HCT116 (cell line): ENCODE measurements at regions not wholly inside any gene's neighbourhood (a gene's known extent, or its start where the extent isn't known, plus 50 kb on each side); places are given as distances from the start of the nearest gene placed in this dataset.

ENCODE experiments used
- ATAC-seq: fragments of 200-7000 bp; cut with Tn5 transposase; 2 replicates; pipeline ENCODE4 v1.9.1; 2020; ENCODE audit warnings: mild to moderate bottlenecking, moderate library complexity
- BruUV-seq: library from RNA; stranded (reverse); fragments of 400-500 nt; replicated peaks from 2 replicates; lab custom pipeline; 2021; lab: Mats Ljungman, UMichigan
- CTCF ChIA-PET: fragments of 300-600 bp; sonication (Branson Sonifier 250); formaldehyde crosslinking; loops from one replicate; lab custom pipeline; 2021; ENCODE audit warnings: antibody characterized with exemption; lab: Charles Lee
- POLR2A ChIA-PET: fragments of 300-600, 350-600 bp; sonication (Branson Sonifier 250); formaldehyde crosslinking; loops from one replicate; lab custom pipeline; 2021; ENCODE audit warnings: antibody characterized with exemption; lab: Charles Lee
- RAD21 ChIA-PET, 2 experiments: fragments of 300-600 bp; sonication (Branson Sonifier 250); formaldehyde crosslinking; loops; one replicate each; lab custom pipeline; 2023; ENCODE audit warnings: low total read pairs in 2 of 2; ENCODE audit not compliant: uncharacterized antibody in 2 of 2, unreplicated experiment in 2 of 2, low non-redundant PET in 1 of 2; lab: Charles Lee
- DNase-seq: peaks from one replicate; pipeline ENCODE4 v3.0.0-alpha.2; 2010; ENCODE audit warnings: low read depth, low spot score
- H2AFZ ChIP-seq: fragments of 200-600 bp; shearing (Covaris generic), sonication (generic); 2 replicates; pipeline ENCODE4 v1.6.1; 2017; ENCODE audit warnings: low read depth, mixed run types, mixed read lengths, antibody characterized with exemption, low read length; ENCODE audit not compliant: poor library complexity, severe bottlenecking
- H3K27ac ChIP-seq: 2 replicates; pipeline ENCODE4 v1.5.1; 2012; ENCODE audit warnings: low read depth, low read length
- H3K27me3 ChIP-seq: fragments of 200-600 bp; sonication (generic); 2 replicates; pipeline ENCODE4 v1.6.1; 2016; ENCODE audit warnings: mixed run types, low read length, mixed read lengths; ENCODE audit not compliant: insufficient read depth
- H3K36me3 ChIP-seq, 2 experiments: fragments of 200-500 bp in 1 of 2; fragments of 200-600 bp in 1 of 2; sonication (Bioruptor generic) in 1 of 2; sonication (generic) in 1 of 2; 2 replicates each; pipeline versions ENCODE4 v1.5.1 to v1.6.1; 2014 to 2016; ENCODE audit warnings: low read length in 2 of 2, inconsistent platforms in 1 of 2, mixed read lengths in 1 of 2, mixed run types in 1 of 2; ENCODE audit not compliant: insufficient read depth in 2 of 2, control insufficient read depth in 1 of 2
- H3K4me1 ChIP-seq, 2 experiments: fragments of 200-600 bp in 1 of 2; sonication (generic) in 1 of 2; 2 replicates each; pipeline versions ENCODE4 v1.5.1 to v1.6.1; 2012 to 2017; ENCODE audit warnings: low read length in 2 of 2, inconsistent platforms in 1 of 2, mild to moderate bottlenecking in 1 of 2, mixed read lengths in 1 of 2, mixed run types in 1 of 2, moderate library complexity in 1 of 2; ENCODE audit not compliant: insufficient read depth in 2 of 2, control insufficient read depth in 1 of 2
- H3K4me2 ChIP-seq: fragments of 200-600 bp; sonication (generic); 2 replicates; pipeline ENCODE4 v1.6.1; 2017; ENCODE audit warnings: mixed run types, low read length, mixed read lengths
- H3K4me3 ChIP-seq, 2 experiments: fragments of 200-600 bp in 1 of 2; sonication (generic) in 1 of 2; replicated peaks in 1 of 2; 2 replicates each; pipeline ENCODE4 v1.5.1; 2011 to 2016; ENCODE audit warnings: low read length in 2 of 2, control low read depth in 1 of 2, low read depth in 1 of 2, mild to moderate bottlenecking in 1 of 2, mixed read lengths in 1 of 2, mixed run types in 1 of 2
- H3K79me2 ChIP-seq: fragments of 200-600 bp; sonication (generic); 2 replicates; pipeline ENCODE4 v1.6.1; 2017; ENCODE audit warnings: mild to moderate bottlenecking, mixed run types, low read length, moderate library complexity, mixed read lengths; ENCODE audit not compliant: insufficient read depth
- H3K9ac ChIP-seq: fragments of 200-600 bp; sonication (generic); 2 replicates; pipeline ENCODE4 v1.6.1; 2016; ENCODE audit warnings: low read length, mixed read lengths
- H3K9me2 ChIP-seq: fragments of 200-600 bp; sonication (generic), shearing (Covaris generic); 2 replicates; pipeline ENCODE4 v1.6.1; 2017; ENCODE audit warnings: mixed run types, mild to moderate bottlenecking, moderate library complexity; ENCODE audit not compliant: insufficient read depth
- H3K9me3 ChIP-seq, 2 experiments: fragments of 200-500 bp in 1 of 2; fragments of 200-600 bp in 1 of 2; sonication (Bioruptor generic) in 1 of 2; sonication (generic) in 1 of 2; 2 replicates each; pipeline ENCODE4 v1.6.1; 2014 to 2017; ENCODE audit warnings: low read length in 2 of 2, mixed read lengths in 2 of 2, inconsistent platforms in 1 of 2, low read depth in 1 of 2, mild to moderate bottlenecking in 1 of 2, mixed run types in 1 of 2, moderate library complexity in 1 of 2; ENCODE audit not compliant: control insufficient read depth in 1 of 2, insufficient read depth in 1 of 2
- H4K20me1 ChIP-seq: fragments of 200-600 bp; sonication (generic), shearing (Covaris generic); 2 replicates; pipeline ENCODE4 v1.6.1; 2017; ENCODE audit warnings: mixed run types, mild to moderate bottlenecking, moderate library complexity; ENCODE audit not compliant: insufficient read depth
- EGR1 ChIP-seq: IDR thresholded peaks from 2 replicates; pipeline ENCODE4 v1.6.1; 2012; ENCODE audit warnings: low read depth
- EZH2phosphoT487 ChIP-seq: fragments of 200-600 bp; IDR thresholded peaks from 2 replicates; pipeline ENCODE4 v1.6.1; 2018; ENCODE audit warnings: antibody characterized with exemption, borderline replicate concordance
- FOSL1 ChIP-seq: IDR thresholded peaks from 2 replicates; pipeline ENCODE4 v1.6.1; 2012; ENCODE audit warnings: low read depth
- JUND ChIP-seq: IDR thresholded peaks from 2 replicates; pipeline ENCODE4 v1.6.1; 2012
- POLR2A ChIP-seq: IDR thresholded peaks from 2 replicates; pipeline ENCODE4 v1.7.0; 2011; ENCODE audit warnings: borderline replicate concordance; ENCODE audit not compliant: insufficient read depth, insufficient read length; ENCODE audit errors: extremely low read depth
- POLR2AphosphoS5 ChIP-seq: IDR thresholded peaks from 2 replicates; pipeline ENCODE4 v1.6.1; 2011; ENCODE audit warnings: mild to moderate bottlenecking, low read depth, low read length, moderate library complexity
- YY1 ChIP-seq: IDR thresholded peaks from 2 replicates; pipeline ENCODE4 v1.6.1; 2011; ENCODE audit warnings: low read length, low read depth, moderate library complexity, mild to moderate bottlenecking; ENCODE audit not compliant: insufficient replicate concordance; ENCODE audit errors: extremely low read depth
- ZFX ChIP-seq: fragments of 450-650 bp; IDR thresholded peaks from 2 replicates; pipeline ENCODE4 v1.6.1; 2017
- ZNF274 ChIP-seq: fragments of 200-500 bp; sonication (Bioruptor generic); IDR thresholded peaks from 2 replicates; pipeline ENCODE4 v1.6.1; 2014; ENCODE audit warnings: mild to moderate bottlenecking, low read depth, low read length, inconsistent platforms
- intact Hi-C: fragments of 100-400 bp; cut with micrococcal nuclease; formaldehyde crosslinking; loops from 2 replicates; pipeline ENCODE4 v1.10.0; 2022
- TF ChIP-seq, protein P1 (sequence below): IDR thresholded peaks from 2 replicates; pipeline ENCODE4 v1.6.1; 2011; ENCODE audit warnings: mild to moderate bottlenecking, low read length, moderate library complexity; ENCODE audit not compliant: insufficient replicate concordance; ENCODE audit errors: extremely low read depth
- TF ChIP-seq, protein P2 (sequence below): IDR thresholded peaks from 2 replicates; pipeline ENCODE4 v1.6.1; 2012
- TF ChIP-seq, protein P3 (sequence below): IDR thresholded peaks from 2 replicates; pipeline ENCODE4 v1.6.1; 2012; ENCODE audit warnings: low read depth

GRCh38 chr9:92179286-92180001 lies 64.2 kb upstream of the SPTLC1 start (continued):
- TF ChIP-seq YY1 = no peak
- TF ChIP-seq, protein P1, sequence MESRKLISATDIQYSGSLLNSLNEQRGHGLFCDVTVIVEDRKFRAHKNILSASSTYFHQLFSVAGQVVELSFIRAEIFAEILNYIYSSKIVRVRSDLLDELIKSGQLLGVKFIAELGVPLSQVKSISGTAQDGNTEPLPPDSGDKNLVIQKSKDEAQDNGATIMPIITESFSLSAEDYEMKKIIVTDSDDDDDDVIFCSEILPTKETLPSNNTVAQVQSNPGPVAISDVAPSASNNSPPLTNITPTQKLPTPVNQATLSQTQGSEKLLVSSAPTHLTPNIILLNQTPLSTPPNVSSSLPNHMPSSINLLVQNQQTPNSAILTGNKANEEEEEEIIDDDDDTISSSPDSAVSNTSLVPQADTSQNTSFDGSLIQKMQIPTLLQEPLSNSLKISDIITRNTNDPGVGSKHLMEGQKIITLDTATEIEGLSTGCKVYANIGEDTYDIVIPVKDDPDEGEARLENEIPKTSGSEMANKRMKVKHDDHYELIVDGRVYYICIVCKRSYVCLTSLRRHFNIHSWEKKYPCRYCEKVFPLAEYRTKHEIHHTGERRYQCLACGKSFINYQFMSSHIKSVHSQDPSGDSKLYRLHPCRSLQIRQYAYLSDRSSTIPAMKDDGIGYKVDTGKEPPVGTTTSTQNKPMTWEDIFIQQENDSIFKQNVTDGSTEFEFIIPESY = no peak
- TF ChIP-seq, protein P2, sequence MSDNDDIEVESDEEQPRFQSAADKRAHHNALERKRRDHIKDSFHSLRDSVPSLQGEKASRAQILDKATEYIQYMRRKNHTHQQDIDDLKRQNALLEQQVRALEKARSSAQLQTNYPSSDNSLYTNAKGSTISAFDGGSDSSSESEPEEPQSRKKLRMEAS = no peak
- no peak for TF ChIP-seq FOSL1
- no peak for TF ChIP-seq ZFX
- TF ChIP-seq EGR1 = no peak

GRCh38 chr9:92177591-92177990 lies 62.4 kb upstream of the SPTLC1 start:
- ChIA-PET RAD21 (no interaction called here), CTCF (no interaction called here), POLR2A (no interaction called here)
- no peak overlapping the region for H3K4me2 ChIP-seq
- H3K9me3 ChIP-seq = no peaks in the 10 kb centered on the region; a peak in 1 of 4 replicates
- no peaks in the 10 kb centered on the region for H4K20me1 ChIP-seq
- no peak for ATAC-seq
- H3K4me1 ChIP-seq = peaks cover 0 to 4% of the 10 kb centered on the region in 2 experiments; a peak in 1 of 4 replicates
- H3K9ac ChIP-seq = no peak overlapping the region
- H3K9me2 ChIP-seq = no peaks in the 10 kb centered on the region
- TF ChIP-seq, protein P3, sequence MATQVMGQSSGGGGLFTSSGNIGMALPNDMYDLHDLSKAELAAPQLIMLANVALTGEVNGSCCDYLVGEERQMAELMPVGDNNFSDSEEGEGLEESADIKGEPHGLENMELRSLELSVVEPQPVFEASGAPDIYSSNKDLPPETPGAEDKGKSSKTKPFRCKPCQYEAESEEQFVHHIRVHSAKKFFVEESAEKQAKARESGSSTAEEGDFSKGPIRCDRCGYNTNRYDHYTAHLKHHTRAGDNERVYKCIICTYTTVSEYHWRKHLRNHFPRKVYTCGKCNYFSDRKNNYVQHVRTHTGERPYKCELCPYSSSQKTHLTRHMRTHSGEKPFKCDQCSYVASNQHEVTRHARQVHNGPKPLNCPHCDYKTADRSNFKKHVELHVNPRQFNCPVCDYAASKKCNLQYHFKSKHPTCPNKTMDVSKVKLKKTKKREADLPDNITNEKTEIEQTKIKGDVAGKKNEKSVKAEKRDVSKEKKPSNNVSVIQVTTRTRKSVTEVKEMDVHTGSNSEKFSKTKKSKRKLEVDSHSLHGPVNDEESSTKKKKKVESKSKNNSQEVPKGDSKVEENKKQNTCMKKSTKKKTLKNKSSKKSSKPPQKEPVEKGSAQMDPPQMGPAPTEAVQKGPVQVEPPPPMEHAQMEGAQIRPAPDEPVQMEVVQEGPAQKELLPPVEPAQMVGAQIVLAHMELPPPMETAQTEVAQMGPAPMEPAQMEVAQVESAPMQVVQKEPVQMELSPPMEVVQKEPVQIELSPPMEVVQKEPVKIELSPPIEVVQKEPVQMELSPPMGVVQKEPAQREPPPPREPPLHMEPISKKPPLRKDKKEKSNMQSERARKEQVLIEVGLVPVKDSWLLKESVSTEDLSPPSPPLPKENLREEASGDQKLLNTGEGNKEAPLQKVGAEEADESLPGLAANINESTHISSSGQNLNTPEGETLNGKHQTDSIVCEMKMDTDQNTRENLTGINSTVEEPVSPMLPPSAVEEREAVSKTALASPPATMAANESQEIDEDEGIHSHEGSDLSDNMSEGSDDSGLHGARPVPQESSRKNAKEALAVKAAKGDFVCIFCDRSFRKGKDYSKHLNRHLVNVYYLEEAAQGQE = no peak
- no peak for TF ChIP-seq FOSL1
- no peak for TF ChIP-seq JUND
- no peak for TF ChIP-seq YY1
- no peak for TF ChIP-seq ZNF274
- TF ChIP-seq EZH2phosphoT487 = no peak
- no peak for TF ChIP-seq POLR2A
- TF ChIP-seq ZFX = no peak
- TF ChIP-seq POLR2AphosphoS5 = no peak
- no peak for TF ChIP-seq EGR1
- TF ChIP-seq, all 23 proteins: peak for 0
- no peak overlapping the region for H3K4me3 ChIP-seq
- H3K27me3 ChIP-seq = peaks cover 13% of the 10 kb centered on the region; the same call in 1 of the 2 replicates
- no TSS peak for BruUV-seq
- no peaks in the 10 kb centered on the region for H3K79me2 ChIP-seq
- no peak overlapping the region for H3K27ac ChIP-seq
- no peak for DNase-seq
- no peak overlapping the region for H2AFZ ChIP-seq
- H3K36me3 ChIP-seq = no peaks in the 10 kb centered on the region
- intact Hi-C loops = no loop called here
